GM21825 (cell line): ENCODE measurements at regions not wholly inside any gene's neighbourhood (a gene's known extent, or its start where the extent isn't known, plus 50 kb on each side); places are given as distances from the start of the nearest gene placed in this dataset.
"Not testable (repeated sequence)": the region's sequence is repeated elsewhere in the genome, so short reads cannot be mapped to it uniquely, and the experiment has no call there.

Source experiments
- ATAC-seq: cut with Tn5 transposase; IDR thresholded peaks from one replicate; pipeline ENCODE4 v1.9.1; 2021; ENCODE audit warnings: mild to moderate bottlenecking, moderate library complexity; ENCODE audit not compliant: unreplicated experiment

GRCh38 chr10:4403638-4404252 lies 422.3 kb upstream of the AKR1E2 start:
- no peak for ATAC-seq

GRCh38 chr10:4401080-4401479 lies 424.9 kb upstream of the AKR1E2 start:
- not testable (repeated sequence) for ATAC-seq

GRCh38 chr10:4399556-4399955 lies 426.5 kb upstream of the AKR1E2 start:
- no peak for ATAC-seq

- ATAC-seq, result no peak
Observed at GRCh38 chr10:4398602-4399001, 427.4 kb upstream of the AKR1E2 start.

- ATAC-seq, result no peak
Observed at GRCh38 chr10:4397337-4397736, 428.7 kb upstream of the AKR1E2 start.

GRCh38 chr10:4396401-4397283 lies 429.4 kb upstream of the AKR1E2 start:
- no peak for ATAC-seq

- ATAC-seq, result no peak
Observed at GRCh38 chr10:4395731-4396130, 430.3 kb upstream of the AKR1E2 start.

GRCh38 chr10:4394455-4394854 lies 431.6 kb upstream of the AKR1E2 start:
- not testable (repeated sequence) for ATAC-seq

GRCh38 chr10:4391683-4392082 lies 434.3 kb upstream of the AKR1E2 start:
- no peak for ATAC-seq

GRCh38 chr10:4390219-4390618 lies 435.8 kb upstream of the AKR1E2 start:
- no peak for ATAC-seq

GRCh38 chr10:4385231-4385870 lies 440.7 kb upstream of the AKR1E2 start:
- ATAC-seq, result no peak

- ATAC-seq, result no peak
Observed at GRCh38 chr10:4384245-4384644, 441.8 kb upstream of the AKR1E2 start.

- no peak for ATAC-seq
Observed at GRCh38 chr10:4383651-4384098, 442.3 kb upstream of the AKR1E2 start.

- ATAC-seq, result no peak
Observed at GRCh38 chr10:4382811-4383210, 443.2 kb upstream of the AKR1E2 start.

GRCh38 chr10:4373612-4374011 lies 452.4 kb upstream of the AKR1E2 start:
- no peak for ATAC-seq

- ATAC-seq, result no peak
Observed at GRCh38 chr10:4373098-4373497, 452.9 kb upstream of the AKR1E2 start.

GRCh38 chr10:4372601-4373000 lies 453.4 kb upstream of the AKR1E2 start:
- no peak for ATAC-seq

- ATAC-seq, result no peak
Observed at GRCh38 chr10:4371691-4372295, 454.2 kb upstream of the AKR1E2 start.

- no peak for ATAC-seq
Observed at GRCh38 chr10:4370376-4370775, 455.6 kb upstream of the AKR1E2 start.

- ATAC-seq, result no peak
Observed at GRCh38 chr10:4361581-4361980, 464.4 kb upstream of the AKR1E2 start.

- no peak for ATAC-seq
Observed at GRCh38 chr10:4359003-4359402, 467.0 kb upstream of the AKR1E2 start.
